ENCODE measurements at regions not wholly inside any gene's neighbourhood (a gene's known extent, or its start where the extent isn't known, plus 50 kb on each side); places are given as distances from the start of the nearest gene placed in this dataset.

- TF ChIP-seq POLR2A (IDR thresholded peaks at IDR 0.05; ENCODE audit: low read depth, low read length) (no peak), TAF1 (IDR thresholded peaks at IDR 0.05; ENCODE audit: low read depth, low read length) (no peak)
These were observed 592.9 kb downstream of the KCTD12 start for GRCh38 chr13:76293346-76293745.
